ENCODE measurements at regions not wholly inside any gene's neighbourhood (a gene's known extent, or its start where the extent isn't known, plus 50 kb on each side); places are given as distances from the start of the nearest gene placed in this dataset.

DNA sequence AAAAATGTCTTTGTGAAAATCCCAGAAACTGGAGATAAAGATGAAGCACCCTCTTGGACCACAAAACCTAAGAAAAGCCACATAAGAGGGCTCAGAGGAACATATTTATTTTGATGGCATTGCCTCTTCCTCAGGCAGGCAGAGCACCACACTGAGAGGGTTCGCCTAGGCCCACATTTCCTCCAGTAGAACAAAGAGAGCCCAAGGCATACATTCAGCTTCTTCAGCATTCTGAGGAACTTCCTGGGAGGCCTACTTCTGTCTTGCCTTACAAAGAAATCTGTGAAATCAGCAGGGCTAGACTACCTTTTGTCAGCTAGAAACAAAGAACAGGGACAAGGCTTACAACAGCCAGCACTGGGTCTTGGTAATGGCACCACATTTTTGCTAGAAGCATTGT lies 1325.3 kb downstream of the SI start:
- TF ChIP-seq GABPA (IDR thresholded peaks at IDR 0.05; ENCODE audit: low read depth): no peak
- no peak for TF ChIP-seq JUND (IDR thresholded peaks at IDR 0.05)
- TF ChIP-seq, protein P1, sequence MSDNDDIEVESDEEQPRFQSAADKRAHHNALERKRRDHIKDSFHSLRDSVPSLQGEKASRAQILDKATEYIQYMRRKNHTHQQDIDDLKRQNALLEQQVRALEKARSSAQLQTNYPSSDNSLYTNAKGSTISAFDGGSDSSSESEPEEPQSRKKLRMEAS (IDR thresholded peaks at IDR 0.05; ENCODE audit: low read depth): no peak
- TF ChIP-seq, protein P2, sequence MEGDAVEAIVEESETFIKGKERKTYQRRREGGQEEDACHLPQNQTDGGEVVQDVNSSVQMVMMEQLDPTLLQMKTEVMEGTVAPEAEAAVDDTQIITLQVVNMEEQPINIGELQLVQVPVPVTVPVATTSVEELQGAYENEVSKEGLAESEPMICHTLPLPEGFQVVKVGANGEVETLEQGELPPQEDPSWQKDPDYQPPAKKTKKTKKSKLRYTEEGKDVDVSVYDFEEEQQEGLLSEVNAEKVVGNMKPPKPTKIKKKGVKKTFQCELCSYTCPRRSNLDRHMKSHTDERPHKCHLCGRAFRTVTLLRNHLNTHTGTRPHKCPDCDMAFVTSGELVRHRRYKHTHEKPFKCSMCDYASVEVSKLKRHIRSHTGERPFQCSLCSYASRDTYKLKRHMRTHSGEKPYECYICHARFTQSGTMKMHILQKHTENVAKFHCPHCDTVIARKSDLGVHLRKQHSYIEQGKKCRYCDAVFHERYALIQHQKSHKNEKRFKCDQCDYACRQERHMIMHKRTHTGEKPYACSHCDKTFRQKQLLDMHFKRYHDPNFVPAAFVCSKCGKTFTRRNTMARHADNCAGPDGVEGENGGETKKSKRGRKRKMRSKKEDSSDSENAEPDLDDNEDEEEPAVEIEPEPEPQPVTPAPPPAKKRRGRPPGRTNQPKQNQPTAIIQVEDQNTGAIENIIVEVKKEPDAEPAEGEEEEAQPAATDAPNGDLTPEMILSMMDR (IDR thresholded peaks at IDR 0.05): no peak
- TF ChIP-seq EZH2phosphoT487 (IDR thresholded peaks at IDR 0.05; ENCODE audit: borderline replicate concordance, low read depth): no peak
- TF ChIP-seq REST (IDR thresholded peaks at IDR 0.05; ENCODE audit: low read depth, low read length): no peak
- no peak for TF ChIP-seq RXRA (IDR thresholded peaks at IDR 0.05; ENCODE audit: borderline replicate concordance, low read depth)
- no peak for TF ChIP-seq FOSL2 (IDR thresholded peaks at IDR 0.05; ENCODE audit: borderline replicate concordance, low read depth)

Measured in SK-N-SH (cell line).